ENCODE measurements at regions not wholly inside any gene's neighbourhood (a gene's known extent, or its start where the extent isn't known, plus 50 kb on each side); places are given as distances from the start of the nearest gene placed in this dataset.

- Histone ChIP-seq H3K4me1 (ENCODE audit: control extremely low read depth in 1 of 4, control insufficient read depth in 4 of 4, insufficient read depth in 4 of 4, low read length in 3 of 4) (no peaks in the 10 kb centered on the region), H3K4me3 (ENCODE audit: control insufficient read depth in 1 of 7, extremely low read depth in 1 of 7, insufficient read depth in 4 of 7, low read depth in 2 of 7, low read length in 6 of 7) (no peak overlapping the region), H3K36me3 (ENCODE audit: control insufficient read depth in 4 of 4, insufficient read depth in 4 of 4, low read length in 3 of 4) (no peaks in the 10 kb centered on the region), H3K9me3 (ENCODE audit: control extremely low read depth in 1 of 5, control insufficient read depth in 4 of 5, insufficient read depth in 2 of 5, low read depth in 1 of 5, low read length in 4 of 5) (peaks cover 0 to 1% (median 0%) of the 10 kb centered on the region in 5 experiments), H3K27ac (ENCODE audit: insufficient read depth in 1 of 2, low read depth in 1 of 2, low read length in 2 of 2, poor library complexity in 1 of 2, severe bottlenecking in 2 of 2) (no peak overlapping the region), H3K27me3 (replicated peaks in 2 of 5; ENCODE audit: control insufficient read depth in 4 of 5, insufficient read depth in 5 of 5, low read length in 4 of 5) (peaks cover 0 to 67% (median 3%) of the 10 kb centered on the region in 5 experiments)
- ChIA-PET CTCF (no interaction called here), POLR2A (no interaction called here)
- 69% methylated on average over 8 of the region's 8 CpGs for WGBS (ENCODE audit: insufficient coverage)
- no peak for DNase-seq
These were observed 216.6 kb downstream of the SH3BP4 start for GRCh38 chr2:235168174-235168979.

GRCh38 chr2:235170016-235170415, 218.2 kb downstream of the SH3BP4 start:
- no peak for DNase-seq
- Histone ChIP-seq H3K36me3 (ENCODE audit: control insufficient read depth in 4 of 4, insufficient read depth in 4 of 4, low read length in 3 of 4) (no peaks in the 10 kb centered on the region), H3K9me3 (ENCODE audit: control extremely low read depth in 1 of 5, control insufficient read depth in 4 of 5, insufficient read depth in 2 of 5, low read depth in 1 of 5, low read length in 4 of 5) (peaks cover 0 to 1% (median 0%) of the 10 kb centered on the region in 5 experiments), H3K27me3 (replicated peaks in 2 of 5; ENCODE audit: control insufficient read depth in 4 of 5, insufficient read depth in 5 of 5, low read length in 4 of 5) (peaks cover 0 to 54% (median 3%) of the 10 kb centered on the region in 5 experiments), H3K4me1 (ENCODE audit: control extremely low read depth in 1 of 4, control insufficient read depth in 4 of 4, insufficient read depth in 4 of 4, low read length in 3 of 4) (no peaks in the 10 kb centered on the region), H3K27ac (ENCODE audit: insufficient read depth in 1 of 2, low read depth in 1 of 2, low read length in 2 of 2, poor library complexity in 1 of 2, severe bottlenecking in 2 of 2) (no peak overlapping the region), H3K4me3 (ENCODE audit: control insufficient read depth in 1 of 7, extremely low read depth in 1 of 7, insufficient read depth in 4 of 7, low read depth in 2 of 7, low read length in 6 of 7) (no peak overlapping the region)
- ChIA-PET POLR2A (no interaction called here), CTCF (no interaction called here)
- 100% methylated on average over 2 of the region's 3 CpGs for WGBS (ENCODE audit: insufficient coverage)

DNA sequence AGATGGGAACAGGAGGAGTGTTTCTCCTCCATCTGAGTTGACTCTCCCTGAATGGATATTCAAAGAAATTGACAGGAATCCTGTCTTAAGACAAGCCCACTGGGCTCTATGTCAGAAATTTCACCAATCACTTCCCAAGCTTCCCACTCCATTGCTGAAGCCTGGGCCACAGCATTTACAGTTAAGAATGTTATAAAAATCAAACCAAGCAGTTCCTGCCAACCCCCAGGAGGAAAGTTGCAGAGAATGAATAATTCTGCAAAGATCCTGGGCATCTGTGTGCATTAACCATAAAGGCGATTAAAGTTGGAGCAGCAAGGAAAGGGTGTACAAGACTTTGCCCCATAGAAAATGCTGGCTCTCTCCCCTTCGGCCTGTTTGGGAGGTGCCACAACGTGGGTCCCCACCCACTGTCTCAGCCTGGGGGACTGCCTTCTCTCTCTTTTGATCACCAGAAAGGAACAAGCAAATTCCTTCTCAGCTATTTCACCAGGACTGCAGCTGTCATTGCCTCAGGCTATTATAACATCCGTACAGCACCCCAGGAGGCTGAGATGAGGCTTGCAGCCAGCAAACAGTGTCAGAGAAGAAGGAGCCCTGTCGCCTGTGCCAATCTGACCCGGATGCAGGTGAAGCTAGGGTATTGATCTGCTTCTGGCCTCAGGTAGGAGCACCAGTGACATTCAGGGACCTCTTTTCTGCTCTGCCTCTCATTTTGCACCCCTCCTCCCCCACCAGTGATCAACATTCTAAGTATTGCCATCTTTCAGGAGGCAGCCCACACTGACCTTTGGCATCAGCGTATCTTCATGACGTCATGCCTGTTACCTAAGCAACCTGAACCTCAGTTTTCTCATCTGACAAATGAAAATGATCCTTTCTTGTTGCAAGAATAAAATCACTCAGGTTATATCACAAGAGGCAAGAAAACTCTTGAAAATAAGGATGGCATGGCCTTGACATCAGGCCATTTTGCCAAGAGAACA, 219.0 kb downstream of the SH3BP4 start:
- ChIA-PET POLR2A (no interaction called here), CTCF (no interaction called here)
- H3K4me3 ChIP-seq (ENCODE audit: control insufficient read depth in 1 of 7, extremely low read depth in 1 of 7, insufficient read depth in 4 of 7, low read depth in 2 of 7, low read length in 6 of 7): no peak overlapping the region
- peaks cover 0 to 1% (median 0%) of the 10 kb centered on the region in 5 experiments for H3K9me3 ChIP-seq (ENCODE audit: control extremely low read depth in 1 of 5, control insufficient read depth in 4 of 5, insufficient read depth in 2 of 5, low read depth in 1 of 5, low read length in 4 of 5)
- no peak for DNase-seq
- no peaks in the 10 kb centered on the region for H3K4me1 ChIP-seq (ENCODE audit: control extremely low read depth in 1 of 4, control insufficient read depth in 4 of 4, insufficient read depth in 4 of 4, low read length in 3 of 4)
- no peaks in the 10 kb centered on the region for H3K36me3 ChIP-seq (ENCODE audit: control insufficient read depth in 4 of 4, insufficient read depth in 4 of 4, low read length in 3 of 4)
- peaks cover 0 to 53% (median 3%) of the 10 kb centered on the region in 5 experiments for H3K27me3 ChIP-seq (replicated peaks in 2 of 5; ENCODE audit: control insufficient read depth in 4 of 5, insufficient read depth in 5 of 5, low read length in 4 of 5)
- WGBS (ENCODE audit: insufficient coverage): 66% methylated on average over 8 of the region's 8 CpGs
- H3K27ac ChIP-seq (ENCODE audit: insufficient read depth in 1 of 2, low read depth in 1 of 2, low read length in 2 of 2, poor library complexity in 1 of 2, severe bottlenecking in 2 of 2): no peak overlapping the region

GRCh38 chr2:235171550-235172031, 219.8 kb downstream of the SH3BP4 start:
- Histone ChIP-seq H3K36me3 (ENCODE audit: control insufficient read depth in 4 of 4, insufficient read depth in 4 of 4, low read length in 3 of 4) (no peaks in the 10 kb centered on the region), H3K27me3 (replicated peaks in 2 of 5; ENCODE audit: control insufficient read depth in 4 of 5, insufficient read depth in 5 of 5, low read length in 4 of 5) (peaks cover 0 to 60% (median 3%) of the 10 kb centered on the region in 5 experiments), H3K4me1 (ENCODE audit: control extremely low read depth in 1 of 4, control insufficient read depth in 4 of 4, insufficient read depth in 4 of 4, low read length in 3 of 4) (no peaks in the 10 kb centered on the region), H3K27ac (ENCODE audit: insufficient read depth in 1 of 2, low read depth in 1 of 2, low read length in 2 of 2, poor library complexity in 1 of 2, severe bottlenecking in 2 of 2) (no peak overlapping the region), H3K9me3 (ENCODE audit: control extremely low read depth in 1 of 5, control insufficient read depth in 4 of 5, insufficient read depth in 2 of 5, low read depth in 1 of 5, low read length in 4 of 5) (peaks cover 0 to 4% (median 0%) of the 10 kb centered on the region in 5 experiments), H3K4me3 (ENCODE audit: control insufficient read depth in 1 of 7, extremely low read depth in 1 of 7, insufficient read depth in 4 of 7, low read depth in 2 of 7, low read length in 6 of 7) (no peak overlapping the region)
- WGBS (ENCODE audit: insufficient coverage): 74% methylated on average over 3 of the region's 4 CpGs
- DNase-seq: no peak
- POLR2A ChIA-PET: no interaction called here
- CTCF ChIA-PET: no interaction called here

DNA sequence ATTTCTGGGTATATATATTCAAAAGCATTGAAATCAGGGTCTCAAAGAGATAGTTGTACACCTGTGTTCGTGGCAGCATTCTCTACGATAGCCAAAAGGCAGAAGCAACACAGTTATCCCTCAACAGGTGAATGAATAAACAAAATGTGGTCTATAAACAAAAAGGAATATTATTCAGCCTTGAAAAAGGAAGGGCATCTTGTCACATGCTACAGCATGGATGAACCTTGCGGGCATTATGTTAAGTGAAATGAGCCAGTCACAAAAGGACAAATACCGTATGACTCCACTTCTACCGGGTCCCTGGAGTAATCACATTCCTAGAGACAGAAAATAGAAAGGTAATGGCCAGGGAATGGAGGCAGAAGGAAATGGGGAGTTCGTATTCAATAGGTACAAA, 228.8 kb downstream of the SH3BP4 start:
- peaks cover 0 to 71% (median 14%) of the 10 kb centered on the region in 5 experiments for H3K27me3 ChIP-seq (replicated peaks in 2 of 5; ENCODE audit: control insufficient read depth in 4 of 5, insufficient read depth in 5 of 5, low read length in 4 of 5)
- WGBS (ENCODE audit: insufficient coverage): 100% methylated on average over 3 of the region's 6 CpGs
- POLR2A ChIA-PET: no interaction called here
- H3K4me1 ChIP-seq (ENCODE audit: control extremely low read depth in 1 of 4, control insufficient read depth in 4 of 4, insufficient read depth in 4 of 4, low read length in 3 of 4): no peaks in the 10 kb centered on the region
- DNase-seq: no peak
- no peak overlapping the region for H3K4me3 ChIP-seq (ENCODE audit: control insufficient read depth in 1 of 7, extremely low read depth in 1 of 7, insufficient read depth in 4 of 7, low read depth in 2 of 7, low read length in 6 of 7)
- CTCF ChIA-PET: no interaction called here
- no peak overlapping the region for H3K27ac ChIP-seq (ENCODE audit: insufficient read depth in 1 of 2, low read depth in 1 of 2, low read length in 2 of 2, poor library complexity in 1 of 2, severe bottlenecking in 2 of 2)
- no peaks in the 10 kb centered on the region for H3K36me3 ChIP-seq (ENCODE audit: control insufficient read depth in 4 of 4, insufficient read depth in 4 of 4, low read length in 3 of 4)
- peaks cover 0 to 5% (median 0%) of the 10 kb centered on the region in 5 experiments for H3K9me3 ChIP-seq (ENCODE audit: control extremely low read depth in 1 of 5, control insufficient read depth in 4 of 5, insufficient read depth in 2 of 5, low read depth in 1 of 5, low read length in 4 of 5)

DNA sequence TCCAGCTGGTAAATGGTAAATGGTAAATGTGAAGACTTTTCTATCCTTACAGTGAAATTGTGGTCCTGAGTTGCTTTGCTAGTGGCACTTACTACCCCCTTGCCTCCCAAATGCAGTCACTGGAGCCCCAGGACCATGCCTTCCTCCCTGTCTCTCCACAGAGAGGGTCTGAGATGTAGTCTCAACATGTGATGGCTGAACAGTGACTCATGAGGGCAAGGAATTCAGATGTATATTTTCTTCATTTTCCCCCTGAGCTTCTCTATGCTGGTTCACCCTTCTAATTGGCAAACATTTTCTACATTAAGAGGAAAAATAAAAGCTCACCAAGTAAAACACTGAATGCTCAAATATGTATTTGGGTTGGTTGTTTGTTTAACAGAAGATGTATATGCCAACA, 232.0 kb downstream of the SH3BP4 start:
- ChIA-PET CTCF (no interaction called here), POLR2A (no interaction called here)
- Histone ChIP-seq H3K27ac (ENCODE audit: insufficient read depth in 1 of 2, low read depth in 1 of 2, low read length in 2 of 2, poor library complexity in 1 of 2, severe bottlenecking in 2 of 2) (no peak overlapping the region), H3K9me3 (ENCODE audit: control extremely low read depth in 1 of 5, control insufficient read depth in 4 of 5, insufficient read depth in 2 of 5, low read depth in 1 of 5, low read length in 4 of 5) (peaks cover 0 to 3% (median 0%) of the 10 kb centered on the region in 5 experiments), H3K4me1 (ENCODE audit: control extremely low read depth in 1 of 4, control insufficient read depth in 4 of 4, insufficient read depth in 4 of 4, low read length in 3 of 4) (no peaks in the 10 kb centered on the region), H3K36me3 (ENCODE audit: control insufficient read depth in 4 of 4, insufficient read depth in 4 of 4, low read length in 3 of 4) (no peaks in the 10 kb centered on the region), H3K4me3 (ENCODE audit: control insufficient read depth in 1 of 7, extremely low read depth in 1 of 7, insufficient read depth in 4 of 7, low read depth in 2 of 7, low read length in 6 of 7) (no peak overlapping the region), H3K27me3 (replicated peaks in 2 of 5; ENCODE audit: control insufficient read depth in 4 of 5, insufficient read depth in 5 of 5, low read length in 4 of 5) (peaks cover 0 to 64% (median 15%) of the 10 kb centered on the region in 5 experiments)
- no peak for DNase-seq

DNA sequence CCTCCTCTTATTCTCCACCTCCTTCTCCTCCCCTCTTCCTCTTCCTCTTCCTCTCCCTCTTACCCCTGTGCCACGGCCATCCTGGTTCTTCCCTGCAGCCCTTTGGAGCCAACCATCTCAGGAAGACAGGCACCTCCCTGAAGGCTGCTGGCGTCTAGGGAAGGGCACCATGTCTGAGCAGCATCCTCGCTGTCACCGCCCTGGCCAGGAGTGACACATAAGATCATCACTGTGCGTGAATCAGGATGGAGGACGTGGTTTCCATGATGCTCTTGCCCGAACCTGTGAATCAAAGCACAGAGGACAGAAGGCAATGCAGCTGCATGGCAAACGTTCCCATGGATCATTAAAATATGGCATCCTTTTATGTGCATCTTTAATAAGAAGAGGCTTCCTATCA, 236.0 kb downstream of the SH3BP4 start:
- H3K4me3 ChIP-seq (ENCODE audit: control insufficient read depth in 1 of 7, extremely low read depth in 1 of 7, insufficient read depth in 4 of 7, low read depth in 2 of 7, low read length in 6 of 7): no peak overlapping the region
- CTCF ChIA-PET: no interaction called here
- no peak for DNase-seq
- WGBS (ENCODE audit: insufficient coverage): 90% methylated on average over 8 of the region's 8 CpGs
- H3K36me3 ChIP-seq (ENCODE audit: control insufficient read depth in 4 of 4, insufficient read depth in 4 of 4, low read length in 3 of 4): no peaks in the 10 kb centered on the region
- POLR2A ChIA-PET: no interaction called here
- no peak overlapping the region for H3K27ac ChIP-seq (ENCODE audit: insufficient read depth in 1 of 2, low read depth in 1 of 2, low read length in 2 of 2, poor library complexity in 1 of 2, severe bottlenecking in 2 of 2)
- no peaks in the 10 kb centered on the region for H3K4me1 ChIP-seq (ENCODE audit: control extremely low read depth in 1 of 4, control insufficient read depth in 4 of 4, insufficient read depth in 4 of 4, low read length in 3 of 4)
- H3K9me3 ChIP-seq (ENCODE audit: control extremely low read depth in 1 of 5, control insufficient read depth in 4 of 5, insufficient read depth in 2 of 5, low read depth in 1 of 5, low read length in 4 of 5): peaks cover 0 to 3% (median 0%) of the 10 kb centered on the region in 5 experiments
- peaks cover 0 to 69% (median 16%) of the 10 kb centered on the region in 5 experiments for H3K27me3 ChIP-seq (replicated peaks in 2 of 5; ENCODE audit: control insufficient read depth in 4 of 5, insufficient read depth in 5 of 5, low read length in 4 of 5)

Measured in common myeloid progenitor, CD34-positive (primary cell).